ENCODE measurements at regions not wholly inside any gene's neighbourhood (a gene's known extent, or its start where the extent isn't known, plus 50 kb on each side); places are given as distances from the start of the nearest gene placed in this dataset.

DNA sequence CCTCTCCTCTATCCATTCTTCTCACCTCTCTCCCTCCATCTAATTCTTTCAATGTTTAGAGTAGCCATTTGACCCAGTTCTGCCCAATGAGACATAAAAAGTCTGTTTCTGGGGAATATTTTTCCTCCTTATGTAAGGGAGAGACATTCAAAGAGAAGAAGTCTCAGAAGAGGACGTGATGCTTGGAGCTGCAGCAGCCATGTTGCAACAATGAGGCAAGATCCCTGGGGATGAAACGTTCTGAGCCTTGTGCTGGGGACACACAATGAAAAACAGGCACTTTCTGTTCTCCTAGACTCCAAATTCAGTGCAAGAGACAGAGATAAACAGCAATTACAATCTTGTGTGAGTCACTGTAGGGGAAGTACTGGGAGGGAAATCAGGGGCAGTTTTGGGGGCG lies 130.8 kb downstream of the FOXL1 start:
- Histone ChIP-seq H3K4me3 (ENCODE audit: low read length) (no peak overlapping the region), H3K4me1 (ENCODE audit: insufficient read depth, low read length) (no peaks in the 10 kb centered on the region), H3K9ac (ENCODE audit: low read depth, low read length) (no peak overlapping the region), H3K9me3 (ENCODE audit: insufficient read depth, low read depth, low read length) (no peaks in the 10 kb centered on the region), H3K27me3 (ENCODE audit: insufficient read depth, low read length) (no peaks in the 10 kb centered on the region), H3K36me3 (ENCODE audit: insufficient read depth, low read depth, low read length) (no peaks in the 10 kb centered on the region), H3K27ac (ENCODE audit: low read length) (no peak overlapping the region)

DNA sequence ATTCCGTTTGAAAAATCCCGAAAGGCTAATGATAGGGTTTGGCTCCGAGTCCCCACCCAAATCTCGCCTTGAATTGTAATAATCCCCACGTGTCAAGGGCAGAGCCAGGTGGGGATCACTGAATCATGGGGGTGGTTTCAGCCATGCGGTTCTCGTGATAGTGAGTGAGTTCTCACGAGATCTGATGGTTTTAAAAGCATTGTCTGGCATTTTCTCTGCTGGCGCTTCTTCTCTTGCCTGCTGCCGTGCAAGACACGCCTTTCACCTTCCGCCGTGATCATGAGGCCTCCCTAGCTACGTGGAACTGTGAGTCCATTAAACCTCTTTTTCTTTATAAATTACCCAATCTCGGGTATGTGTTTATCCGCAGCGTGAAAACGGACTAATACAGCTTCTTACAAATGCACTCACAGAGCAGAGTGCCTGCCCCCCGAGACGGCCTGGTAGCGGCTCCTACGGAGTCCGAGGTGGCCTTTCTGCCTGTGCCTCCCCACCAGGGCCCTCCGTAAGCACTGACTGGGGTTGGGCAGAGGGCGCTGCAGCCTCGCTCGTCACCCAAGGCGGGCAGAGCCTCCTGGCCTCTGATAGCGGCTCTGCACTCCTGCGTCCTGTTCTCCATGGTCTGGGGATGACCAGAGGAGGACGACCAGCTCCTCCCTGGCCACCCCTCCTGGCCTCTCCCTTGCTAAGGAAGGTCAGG lies 131.7 kb downstream of the FOXL1 start:
- Histone ChIP-seq H3K4me1 (ENCODE audit: insufficient read depth, low read length) (no peaks in the 10 kb centered on the region), H3K27ac (ENCODE audit: low read length) (no peak overlapping the region), H3K9me3 (ENCODE audit: insufficient read depth, low read depth, low read length) (no peaks in the 10 kb centered on the region), H3K36me3 (ENCODE audit: insufficient read depth, low read depth, low read length) (no peaks in the 10 kb centered on the region), H3K9ac (ENCODE audit: low read depth, low read length) (no peak overlapping the region), H3K27me3 (ENCODE audit: insufficient read depth, low read length) (no peaks in the 10 kb centered on the region), H3K4me3 (ENCODE audit: low read length) (no peak overlapping the region)

DNA sequence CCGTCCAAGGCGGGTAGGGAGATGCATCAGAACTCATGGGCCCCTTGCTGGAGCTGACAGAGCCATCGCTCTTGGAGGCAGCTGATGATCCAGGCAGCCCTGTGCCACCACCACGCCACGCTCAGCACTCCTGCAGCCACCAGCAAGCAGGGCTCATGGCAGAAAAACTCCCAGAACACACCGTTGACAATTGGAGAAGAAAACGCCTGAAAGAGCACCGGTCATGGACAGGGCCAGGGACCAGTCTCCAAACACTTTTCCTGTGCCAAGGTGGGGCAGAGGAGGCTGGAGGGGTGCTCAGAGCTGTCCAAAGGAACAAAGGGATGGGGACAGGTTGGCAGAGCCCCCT lies 132.2 kb downstream of the FOXL1 start:
- Histone ChIP-seq H3K27me3 (ENCODE audit: insufficient read depth, low read length) (no peaks in the 10 kb centered on the region), H3K4me3 (ENCODE audit: low read length) (no peak overlapping the region), H3K27ac (ENCODE audit: low read length) (no peak overlapping the region), H3K4me1 (ENCODE audit: insufficient read depth, low read length) (no peaks in the 10 kb centered on the region), H3K9ac (ENCODE audit: low read depth, low read length) (no peak overlapping the region), H3K9me3 (ENCODE audit: insufficient read depth, low read depth, low read length) (no peaks in the 10 kb centered on the region), H3K36me3 (ENCODE audit: insufficient read depth, low read depth, low read length) (no peaks in the 10 kb centered on the region)

DNA sequence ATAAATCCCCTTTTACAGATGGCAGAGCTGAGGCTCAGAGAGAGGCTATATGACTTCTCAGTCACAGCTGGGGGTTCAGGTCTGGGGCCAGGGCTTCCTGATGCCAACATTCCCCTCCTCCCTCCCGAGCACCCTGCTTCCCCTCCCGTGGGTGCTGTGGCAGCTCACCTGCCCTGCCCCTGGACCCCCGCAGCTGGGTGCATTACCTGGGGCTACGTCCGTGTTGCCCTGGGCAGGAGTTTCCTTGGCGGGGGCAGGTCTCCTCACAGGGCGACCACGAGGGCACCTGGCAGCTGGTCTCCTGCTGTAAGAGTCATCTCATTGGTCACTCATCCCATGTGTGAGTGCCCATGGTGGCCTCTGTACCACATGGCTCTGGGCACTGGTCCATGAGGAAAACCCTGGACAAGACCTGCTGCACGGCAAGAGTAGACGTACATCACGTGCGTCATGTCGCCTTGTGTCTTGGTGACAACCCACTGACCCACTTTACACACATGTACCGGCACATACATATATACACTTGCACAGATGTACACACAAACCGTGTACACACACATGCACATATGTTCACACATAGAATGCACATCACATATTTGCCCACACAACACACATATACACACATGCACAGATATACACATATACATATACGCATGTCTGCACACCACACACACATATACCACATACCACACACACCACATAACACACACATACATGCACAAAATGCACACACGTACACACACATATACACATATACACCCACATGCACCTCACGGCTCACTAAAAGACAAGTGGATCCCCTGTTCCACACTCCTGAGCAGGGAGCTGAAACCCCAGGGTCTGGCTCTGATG lies 134.0 kb downstream of the FOXL1 start:
- Histone ChIP-seq H3K4me3 (ENCODE audit: low read length) (no peak overlapping the region), H3K36me3 (ENCODE audit: insufficient read depth, low read depth, low read length) (no peaks in the 10 kb centered on the region), H3K9me3 (ENCODE audit: insufficient read depth, low read depth, low read length) (no peaks in the 10 kb centered on the region), H3K9ac (ENCODE audit: low read depth, low read length) (no peak overlapping the region), H3K27me3 (ENCODE audit: insufficient read depth, low read length) (no peaks in the 10 kb centered on the region), H3K4me1 (ENCODE audit: insufficient read depth, low read length) (no peaks in the 10 kb centered on the region), H3K27ac (ENCODE audit: low read length) (no peak overlapping the region)

DNA sequence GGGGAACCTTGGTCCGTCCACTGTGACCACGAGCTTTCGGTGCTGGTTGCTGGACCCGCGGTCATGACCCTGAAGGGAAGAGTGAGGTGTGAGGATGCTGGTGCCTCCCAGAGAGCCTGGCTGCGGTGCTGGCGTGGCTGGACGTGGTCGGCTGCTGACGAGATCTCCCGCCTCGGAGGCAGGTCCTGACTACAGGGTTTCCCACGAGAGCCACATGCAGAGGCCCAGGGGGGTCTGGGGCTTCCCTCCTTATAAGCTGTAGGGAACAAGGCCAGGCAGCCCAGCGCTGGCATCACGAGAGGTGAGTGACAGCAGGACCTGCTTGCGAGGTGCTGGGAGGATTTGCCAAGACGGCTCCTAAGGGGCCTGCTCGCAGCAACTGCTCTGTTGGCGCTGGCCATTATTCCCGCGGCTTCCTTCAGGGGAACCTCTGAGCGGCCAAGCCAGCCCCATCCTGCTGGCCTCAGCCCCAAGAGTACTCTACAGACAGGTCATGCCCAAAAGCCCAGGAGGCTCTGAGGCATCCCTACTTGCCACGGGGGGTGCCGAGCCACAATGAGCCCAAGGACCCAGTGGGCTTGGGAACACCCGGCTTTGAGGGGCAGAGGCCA lies 134.8 kb downstream of the FOXL1 start:
- no peaks in the 10 kb centered on the region for H3K36me3 ChIP-seq (ENCODE audit: insufficient read depth, low read depth, low read length)
- no peak overlapping the region for H3K4me3 ChIP-seq (ENCODE audit: low read length)
- H3K27me3 ChIP-seq (ENCODE audit: insufficient read depth, low read length): no peaks in the 10 kb centered on the region
- no peak overlapping the region for H3K27ac ChIP-seq (ENCODE audit: low read length)
- H3K9me3 ChIP-seq (ENCODE audit: insufficient read depth, low read depth, low read length): no peaks in the 10 kb centered on the region
- H3K4me1 ChIP-seq (ENCODE audit: insufficient read depth, low read length): no peaks in the 10 kb centered on the region
- H3K9ac ChIP-seq (ENCODE audit: low read depth, low read length): no peak overlapping the region

DNA sequence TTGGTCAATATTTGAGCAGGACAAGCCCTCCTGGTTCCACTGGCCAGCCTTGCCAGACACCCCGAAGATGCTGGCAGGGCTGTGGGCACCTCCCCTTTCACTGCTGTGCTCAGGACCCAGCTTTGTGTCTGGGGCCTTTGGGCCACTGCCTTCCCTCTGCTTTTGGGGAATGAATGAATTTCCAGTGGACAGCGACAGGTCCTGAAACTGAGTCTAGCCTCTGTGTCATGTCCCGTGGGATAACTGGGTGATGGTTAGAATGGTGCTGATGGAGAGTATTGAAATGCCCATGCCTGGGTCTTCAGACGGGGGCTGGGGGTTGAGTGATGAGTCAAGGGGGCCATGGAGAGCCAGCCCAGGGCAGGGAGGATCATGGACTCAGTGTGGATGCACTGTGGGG lies 135.8 kb downstream of the FOXL1 start:
- Histone ChIP-seq H3K9me3 (ENCODE audit: insufficient read depth, low read depth, low read length) (no peaks in the 10 kb centered on the region), H3K27me3 (ENCODE audit: insufficient read depth, low read length) (no peaks in the 10 kb centered on the region), H3K4me3 (ENCODE audit: low read length) (no peak overlapping the region), H3K36me3 (ENCODE audit: insufficient read depth, low read depth, low read length) (no peaks in the 10 kb centered on the region), H3K27ac (ENCODE audit: low read length) (no peak overlapping the region), H3K4me1 (ENCODE audit: insufficient read depth, low read length) (no peaks in the 10 kb centered on the region), H3K9ac (ENCODE audit: low read depth, low read length) (no peak overlapping the region)

DNA sequence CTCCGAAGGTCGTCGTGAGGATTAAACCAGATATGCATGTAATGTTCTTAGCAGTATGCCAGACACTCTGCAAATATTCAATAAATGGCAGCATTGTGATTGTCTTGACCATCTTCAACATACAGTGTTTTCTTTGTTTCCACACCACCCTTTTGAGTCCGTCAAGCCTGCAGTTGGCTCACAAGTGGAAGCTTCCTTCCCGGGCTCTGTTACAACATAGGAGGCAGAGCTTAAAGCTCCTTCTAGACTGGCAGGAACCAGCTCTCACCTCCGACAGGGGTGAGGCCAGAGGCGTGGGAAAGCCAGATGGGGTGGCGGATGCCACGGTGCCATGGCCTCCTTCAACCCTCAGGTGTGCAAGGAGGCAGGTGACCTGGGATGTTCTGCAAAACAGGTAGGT lies 138.3 kb downstream of the FOXL1 start:
- Histone ChIP-seq H3K4me3 (ENCODE audit: low read length) (no peak overlapping the region), H3K9me3 (ENCODE audit: insufficient read depth, low read depth, low read length) (no peaks in the 10 kb centered on the region), H3K36me3 (ENCODE audit: insufficient read depth, low read depth, low read length) (no peaks in the 10 kb centered on the region), H3K27me3 (ENCODE audit: insufficient read depth, low read length) (no peaks in the 10 kb centered on the region), H3K27ac (ENCODE audit: low read length) (no peak overlapping the region), H3K9ac (ENCODE audit: low read depth, low read length) (no peak overlapping the region), H3K4me1 (ENCODE audit: insufficient read depth, low read length) (no peaks in the 10 kb centered on the region)

DNA sequence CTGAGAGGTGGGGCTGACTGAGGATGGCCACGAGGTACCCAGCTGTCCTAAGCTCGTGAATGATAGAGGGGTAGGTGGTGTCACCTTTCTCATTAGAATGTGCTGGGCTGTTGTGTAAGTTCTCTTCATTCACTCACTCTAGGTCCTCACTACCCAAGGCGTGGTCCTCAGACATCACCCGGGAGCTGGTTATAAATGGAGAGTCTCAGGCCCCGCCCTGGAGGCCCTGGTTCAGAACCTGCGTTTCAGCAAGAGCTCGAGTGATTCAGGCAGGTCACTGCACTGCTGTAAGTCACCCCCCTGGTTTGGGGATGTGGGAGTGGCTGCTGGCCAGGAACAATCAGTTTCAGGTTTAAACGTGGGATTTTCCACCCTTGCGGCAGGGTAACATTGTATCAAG lies 139.8 kb downstream of the FOXL1 start:
- H3K9ac ChIP-seq (ENCODE audit: low read depth, low read length): no peak overlapping the region
- H3K4me3 ChIP-seq (ENCODE audit: low read length): no peak overlapping the region
- H3K9me3 ChIP-seq (ENCODE audit: insufficient read depth, low read depth, low read length): no peaks in the 10 kb centered on the region
- H3K27ac ChIP-seq (ENCODE audit: low read length): no peak overlapping the region
- no peaks in the 10 kb centered on the region for H3K36me3 ChIP-seq (ENCODE audit: insufficient read depth, low read depth, low read length)
- H3K27me3 ChIP-seq (ENCODE audit: insufficient read depth, low read length): no peaks in the 10 kb centered on the region
- no peaks in the 10 kb centered on the region for H3K4me1 ChIP-seq (ENCODE audit: insufficient read depth, low read length)

DNA sequence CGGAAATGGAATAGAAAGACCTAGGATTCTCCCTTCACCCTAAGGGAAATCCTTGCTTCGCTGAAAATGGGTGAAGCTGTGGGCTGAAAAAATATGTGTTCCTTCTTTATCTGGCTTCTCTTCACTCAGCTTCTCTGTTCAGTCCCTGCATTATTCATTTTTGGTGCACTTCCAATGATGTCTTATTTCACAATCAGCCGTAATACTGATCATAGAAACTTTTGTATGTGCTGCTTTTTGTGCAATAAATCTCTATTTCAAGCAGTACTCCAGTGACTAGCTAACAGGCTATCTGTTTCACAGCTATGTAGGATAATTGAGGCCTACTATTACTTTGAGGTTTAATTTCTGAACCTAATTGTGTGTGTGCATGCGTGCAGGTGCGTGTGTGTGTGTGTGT lies 144.6 kb downstream of the FOXL1 start:
- Histone ChIP-seq H3K9me3 (ENCODE audit: insufficient read depth, low read depth, low read length) (no peaks in the 10 kb centered on the region), H3K4me1 (ENCODE audit: insufficient read depth, low read length) (no peaks in the 10 kb centered on the region), H3K27me3 (ENCODE audit: insufficient read depth, low read length) (no peaks in the 10 kb centered on the region), H3K9ac (ENCODE audit: low read depth, low read length) (no peak overlapping the region), H3K36me3 (ENCODE audit: insufficient read depth, low read depth, low read length) (no peaks in the 10 kb centered on the region), H3K4me3 (ENCODE audit: low read length) (no peak overlapping the region), H3K27ac (ENCODE audit: low read length) (no peak overlapping the region)

DNA sequence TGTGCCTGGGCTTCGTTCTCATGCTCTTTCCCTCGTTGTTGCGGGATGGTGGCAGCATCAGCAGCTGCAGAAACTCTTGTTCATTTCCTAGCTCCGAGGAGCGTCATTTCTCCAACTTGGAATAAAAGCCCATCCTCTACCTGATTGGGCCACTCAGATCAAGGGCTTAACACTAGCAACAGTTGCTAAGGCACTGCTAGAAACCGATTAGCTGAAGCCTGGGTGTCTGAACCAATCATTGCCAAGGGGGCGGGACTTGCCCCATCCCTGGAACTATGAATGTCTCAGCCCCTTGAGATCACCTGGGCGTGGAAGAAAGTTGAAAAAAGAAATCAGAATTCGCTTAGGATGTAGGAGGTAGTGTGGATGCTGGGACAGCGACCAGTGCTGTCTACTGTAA lies 145.3 kb downstream of the FOXL1 start:
- Histone ChIP-seq H3K27me3 (ENCODE audit: insufficient read depth, low read length) (no peaks in the 10 kb centered on the region; the same call in 1 of the 2 replicates), H3K27ac (ENCODE audit: low read length) (no peak overlapping the region), H3K4me1 (ENCODE audit: insufficient read depth, low read length) (no peaks in the 10 kb centered on the region), H3K9ac (ENCODE audit: low read depth, low read length) (no peak overlapping the region), H3K4me3 (ENCODE audit: low read length) (no peak overlapping the region), H3K9me3 (ENCODE audit: insufficient read depth, low read depth, low read length) (no peaks in the 10 kb centered on the region), H3K36me3 (ENCODE audit: insufficient read depth, low read depth, low read length) (no peaks in the 10 kb centered on the region)

DNA sequence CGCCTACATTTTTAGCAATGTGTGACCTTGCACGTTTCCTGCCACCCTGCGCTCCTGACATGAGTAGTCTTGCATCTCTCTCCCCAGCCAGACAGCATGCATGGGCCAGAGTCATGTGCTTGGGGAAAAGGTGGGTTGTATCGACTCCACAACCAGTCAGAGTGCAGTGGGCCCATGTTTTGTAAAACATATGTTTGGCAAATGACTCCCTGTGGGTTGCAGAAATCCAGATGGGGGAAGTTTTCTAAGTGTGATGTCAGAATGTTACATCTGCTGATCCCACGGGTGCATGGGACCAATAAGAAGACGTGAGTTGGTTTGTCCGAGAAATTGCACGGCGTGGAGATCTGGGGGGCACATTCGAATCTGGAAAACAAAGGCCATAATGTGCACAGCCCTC lies 147.1 kb downstream of the FOXL1 start:
- no peaks in the 10 kb centered on the region for H3K36me3 ChIP-seq (ENCODE audit: insufficient read depth, low read depth, low read length)
- no peak overlapping the region for H3K4me3 ChIP-seq (ENCODE audit: low read length)
- no peak overlapping the region for H3K27ac ChIP-seq (ENCODE audit: low read length)
- H3K4me1 ChIP-seq (ENCODE audit: insufficient read depth, low read length): no peaks in the 10 kb centered on the region
- H3K27me3 ChIP-seq (ENCODE audit: insufficient read depth, low read length): peaks cover 1% of the 10 kb centered on the region; the same call in 1 of the 2 replicates
- H3K9me3 ChIP-seq (ENCODE audit: insufficient read depth, low read depth, low read length): no peaks in the 10 kb centered on the region
- H3K9ac ChIP-seq (ENCODE audit: low read depth, low read length): no peak overlapping the region

DNA sequence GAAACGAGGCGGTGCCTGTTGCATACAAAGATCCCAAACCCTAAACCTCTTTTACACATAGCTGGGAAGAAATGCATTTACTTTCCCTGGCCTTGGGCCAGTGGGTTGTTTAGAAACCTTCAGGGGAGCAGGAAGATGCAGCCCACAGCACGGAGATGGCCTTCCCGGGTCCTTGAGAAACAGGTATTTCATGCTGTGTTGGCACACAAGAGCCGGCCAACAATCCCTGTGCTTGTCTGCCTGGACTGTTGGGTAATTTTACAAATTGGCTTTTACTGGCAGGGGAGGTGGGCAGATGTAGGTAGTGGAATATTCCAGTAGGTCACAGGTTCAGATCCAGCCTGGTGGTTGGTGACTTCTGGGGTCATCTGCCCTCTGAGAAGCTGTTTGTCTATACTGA lies 148.0 kb downstream of the FOXL1 start:
- Histone ChIP-seq H3K4me3 (ENCODE audit: low read length) (no peak overlapping the region), H3K27me3 (ENCODE audit: insufficient read depth, low read length) (peaks cover 11% of the 10 kb centered on the region; the same call in 1 of the 2 replicates)

More for the DNA sequence above, 148.0 kb downstream of the FOXL1 start:
- Histone ChIP-seq H3K36me3 (ENCODE audit: insufficient read depth, low read depth, low read length) (no peaks in the 10 kb centered on the region), H3K9ac (ENCODE audit: low read depth, low read length) (no peak overlapping the region), H3K4me1 (ENCODE audit: insufficient read depth, low read length) (no peaks in the 10 kb centered on the region), H3K9me3 (ENCODE audit: insufficient read depth, low read depth, low read length) (no peaks in the 10 kb centered on the region), H3K27ac (ENCODE audit: low read length) (no peak overlapping the region)
